OCI-LY7 (cell line): ENCODE measurements at regions not wholly inside any gene's neighbourhood (a gene's known extent, or its start where the extent isn't known, plus 50 kb on each side); places are given as distances from the start of the nearest gene placed in this dataset.

Experiments
- EZH2phosphoT487 ChIP-seq: fragments of 200-600 bp; sonication (generic); IDR thresholded peaks from 2 replicates; pipeline ENCODE4 v1.6.1; 2018; ENCODE audit warnings: low read depth, borderline replicate concordance, mild to moderate bottlenecking, mixed run types, antibody characterized with exemption, low read length, moderate library complexity, mixed read lengths
- TF ChIP-seq, protein P1 (sequence below): fragments of 200-600 bp; sonication (generic); conservative IDR thresholded peaks from 2 replicates; pipeline ENCODE4 v1.5.1; 2014; ENCODE audit warnings: mild to moderate bottlenecking, antibody characterized with exemption, low read length, moderate library complexity, mixed read lengths

DNA sequence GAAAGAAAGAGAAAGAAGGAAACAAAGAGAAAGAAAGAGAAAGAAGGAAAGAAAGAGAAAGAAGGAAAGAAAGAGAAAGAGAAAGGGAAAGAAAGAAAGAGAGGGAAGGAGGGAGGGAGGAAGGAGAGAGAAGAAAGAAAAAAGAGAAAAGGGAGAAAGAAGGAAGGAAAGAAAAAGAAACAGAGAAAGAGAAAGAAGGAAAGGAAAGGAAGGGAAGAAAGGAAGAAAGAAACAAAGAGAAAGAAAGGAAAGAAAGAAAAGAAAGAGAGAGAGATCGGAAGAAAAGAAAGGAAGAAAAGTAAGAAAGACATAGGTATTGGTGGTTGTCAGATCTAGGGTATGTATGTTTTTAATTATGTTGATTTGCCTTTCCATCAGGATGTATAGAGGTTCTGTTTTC, 342.3 kb downstream of the FOXG1 start:
- TF ChIP-seq, protein P1, sequence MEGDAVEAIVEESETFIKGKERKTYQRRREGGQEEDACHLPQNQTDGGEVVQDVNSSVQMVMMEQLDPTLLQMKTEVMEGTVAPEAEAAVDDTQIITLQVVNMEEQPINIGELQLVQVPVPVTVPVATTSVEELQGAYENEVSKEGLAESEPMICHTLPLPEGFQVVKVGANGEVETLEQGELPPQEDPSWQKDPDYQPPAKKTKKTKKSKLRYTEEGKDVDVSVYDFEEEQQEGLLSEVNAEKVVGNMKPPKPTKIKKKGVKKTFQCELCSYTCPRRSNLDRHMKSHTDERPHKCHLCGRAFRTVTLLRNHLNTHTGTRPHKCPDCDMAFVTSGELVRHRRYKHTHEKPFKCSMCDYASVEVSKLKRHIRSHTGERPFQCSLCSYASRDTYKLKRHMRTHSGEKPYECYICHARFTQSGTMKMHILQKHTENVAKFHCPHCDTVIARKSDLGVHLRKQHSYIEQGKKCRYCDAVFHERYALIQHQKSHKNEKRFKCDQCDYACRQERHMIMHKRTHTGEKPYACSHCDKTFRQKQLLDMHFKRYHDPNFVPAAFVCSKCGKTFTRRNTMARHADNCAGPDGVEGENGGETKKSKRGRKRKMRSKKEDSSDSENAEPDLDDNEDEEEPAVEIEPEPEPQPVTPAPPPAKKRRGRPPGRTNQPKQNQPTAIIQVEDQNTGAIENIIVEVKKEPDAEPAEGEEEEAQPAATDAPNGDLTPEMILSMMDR, result no peak
- TF ChIP-seq EZH2phosphoT487, result no peak
